HG02571 (cell line): ENCODE measurements at regions not wholly inside any gene's neighbourhood (a gene's known extent, or its start where the extent isn't known, plus 50 kb on each side); places are given as distances from the start of the nearest gene placed in this dataset.
"Not testable (repeated sequence)": the region's sequence is repeated elsewhere in the genome, so short reads cannot be mapped to it uniquely, and the experiment has no call there.

Source experiments
- ATAC-seq: cut with Tn5 transposase; IDR thresholded peaks from one replicate; pipeline ENCODE4 v1.9.1; 2021; ENCODE audit warnings: mild to moderate bottlenecking, moderate library complexity; ENCODE audit not compliant: unreplicated experiment

DNA sequence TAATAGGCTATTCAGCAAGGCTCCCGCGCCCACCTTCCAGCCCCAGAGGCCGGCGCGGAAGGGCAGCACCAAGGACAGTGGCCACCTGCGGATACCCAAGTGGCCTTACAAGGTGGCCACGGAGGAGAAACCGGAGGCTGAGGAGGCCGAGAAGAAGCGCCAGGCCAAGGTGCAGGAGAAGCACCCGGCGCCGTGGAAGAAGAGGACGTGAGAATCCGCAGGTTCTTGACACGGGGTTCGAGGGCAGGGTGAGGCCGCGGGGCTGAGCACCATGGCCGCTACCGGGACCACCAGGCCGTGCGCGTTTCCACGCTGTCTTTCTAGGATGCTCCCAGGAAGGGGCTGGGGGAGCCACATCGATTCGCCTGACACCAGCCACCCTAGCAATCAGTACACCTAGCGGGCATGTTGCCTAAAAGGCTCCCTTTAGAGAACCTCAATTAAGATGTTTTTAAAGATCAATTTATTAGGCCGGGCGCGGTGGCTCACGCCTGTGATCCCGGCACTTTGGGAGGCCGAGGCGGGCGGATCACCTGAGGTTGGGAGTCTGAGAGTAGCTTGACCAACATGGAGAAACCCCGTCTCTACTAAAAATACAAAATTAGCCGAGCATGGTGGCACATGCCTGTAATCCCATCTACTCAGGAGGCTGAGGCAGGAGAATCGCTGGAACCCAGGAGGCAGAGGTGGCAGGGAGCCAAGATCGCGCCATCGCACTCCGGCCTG, 134.3 kb upstream of the OR4C13 start:
- not testable (repeated sequence) for ATAC-seq

GRCh38 chr11:49823188-49823587, 129.0 kb upstream of the OR4C13 start:
- not testable (repeated sequence) for ATAC-seq

DNA sequence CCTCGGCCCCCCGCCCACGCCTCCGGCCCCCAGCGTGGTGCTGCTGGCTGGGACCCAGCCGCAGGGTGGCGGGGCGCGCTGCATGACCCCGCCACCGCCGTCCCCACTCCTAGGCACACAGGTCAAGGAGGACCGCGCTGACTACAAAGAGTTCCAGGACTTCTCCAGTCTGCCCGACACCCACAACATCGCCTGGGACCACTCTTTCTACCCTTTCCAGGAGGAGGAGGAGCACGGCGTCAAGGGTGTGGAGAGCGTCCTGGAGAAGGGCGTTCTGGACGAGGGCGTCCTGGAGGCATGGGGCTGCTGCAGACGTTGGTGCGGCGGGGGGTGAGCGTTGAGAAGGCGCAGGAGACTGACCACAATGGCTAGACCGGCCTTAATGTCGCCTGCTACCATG, 101.7 kb upstream of the OR4C13 start:
- not testable (repeated sequence) for ATAC-seq

DNA sequence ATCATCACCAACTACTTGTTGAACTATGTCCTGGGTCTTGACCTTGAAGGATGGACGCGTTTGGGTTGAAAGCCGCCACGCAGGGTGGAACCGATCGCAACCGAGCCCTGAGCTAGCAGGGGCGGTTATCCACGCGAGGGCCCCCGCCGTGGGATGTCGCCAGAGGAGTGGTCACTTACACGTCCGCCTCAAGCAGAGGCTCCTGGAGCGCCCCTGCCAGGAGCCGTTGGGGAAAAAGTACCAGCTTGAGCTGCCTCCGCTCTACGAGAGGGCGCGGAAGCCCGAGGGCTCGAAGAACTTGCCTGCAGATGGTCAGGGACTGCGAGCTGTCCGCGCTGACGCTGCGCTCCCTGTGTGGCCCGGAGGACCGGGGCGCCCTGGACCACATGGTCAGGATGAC, 100.7 kb upstream of the OR4C13 start:
- ATAC-seq, result no peak

DNA sequence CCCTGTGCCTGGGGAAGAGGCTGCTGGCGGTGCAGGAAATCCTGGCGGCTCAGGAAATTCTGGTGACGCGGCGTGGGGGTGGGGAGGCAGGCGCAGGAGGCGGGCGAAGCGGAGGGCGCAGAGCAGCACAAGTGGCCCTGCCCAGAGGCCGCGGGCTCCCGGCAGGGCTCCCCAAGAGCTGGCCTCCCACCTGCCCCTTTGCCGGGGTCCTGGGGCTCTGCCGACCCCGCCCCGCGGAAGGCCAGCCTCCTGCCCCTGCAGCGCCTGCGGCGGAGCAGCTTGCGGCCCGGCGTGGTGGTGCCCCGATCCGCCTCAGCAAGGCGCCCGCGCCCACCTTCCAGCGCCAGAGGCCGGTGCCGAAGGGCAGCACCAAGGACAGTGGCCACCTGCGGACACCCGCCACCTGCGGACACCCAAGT, 100.2 kb upstream of the OR4C13 start:
- ATAC-seq, result no peak

DNA sequence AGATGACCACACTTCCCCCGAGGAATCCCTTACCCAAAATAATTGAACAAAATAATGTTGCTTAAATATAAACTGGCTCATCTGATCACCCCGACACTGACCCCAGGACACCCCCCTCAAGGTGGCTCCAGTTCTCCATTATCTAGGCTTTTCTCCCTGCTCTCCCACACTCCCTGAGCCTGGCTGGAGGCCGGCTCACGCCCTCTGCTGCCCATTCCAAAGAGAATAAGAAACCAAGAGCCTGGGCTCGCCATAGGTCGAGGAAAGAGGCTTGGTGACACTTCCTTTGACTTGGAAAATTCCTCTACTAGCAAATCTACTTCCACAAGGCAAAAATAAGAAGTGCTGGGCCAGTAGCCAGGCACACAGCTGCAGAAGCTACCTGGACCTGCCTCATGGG, 63.3 kb upstream of the OR4C13 start:
- ATAC-seq, result not testable (repeated sequence)

GRCh38 chr11:49891910-49892671, 60.1 kb upstream of the OR4C13 start:
- ATAC-seq, result not testable (repeated sequence)

GRCh38 chr11:49893442-49893841, 58.7 kb upstream of the OR4C13 start:
- ATAC-seq, result not testable (repeated sequence)
